ENCODE measurements at regions not wholly inside any gene's neighbourhood (a gene's known extent, or its start where the extent isn't known, plus 50 kb on each side); places are given as distances from the start of the nearest gene placed in this dataset.
"Not testable (repeated sequence)": the region's sequence is repeated elsewhere in the genome, so short reads cannot be mapped to it uniquely, and the experiment has no call there.

- DNase-seq (ENCODE audit: low read depth): no peak
These were observed 1083.2 kb downstream of the SOCS6 start for GRCh38 chr18:71371951-71372605.

- no peak for DNase-seq (ENCODE audit: low read depth)
These were observed 1082.0 kb downstream of the SOCS6 start for GRCh38 chr18:71370671-71371445.

- no peak for DNase-seq (ENCODE audit: low read depth)
These were observed 1081.2 kb downstream of the SOCS6 start for GRCh38 chr18:71370095-71370494.

- DNase-seq (ENCODE audit: low read depth): no peak
These were observed 1073.3 kb downstream of the SOCS6 start for GRCh38 chr18:71362140-71362539.

DNA sequence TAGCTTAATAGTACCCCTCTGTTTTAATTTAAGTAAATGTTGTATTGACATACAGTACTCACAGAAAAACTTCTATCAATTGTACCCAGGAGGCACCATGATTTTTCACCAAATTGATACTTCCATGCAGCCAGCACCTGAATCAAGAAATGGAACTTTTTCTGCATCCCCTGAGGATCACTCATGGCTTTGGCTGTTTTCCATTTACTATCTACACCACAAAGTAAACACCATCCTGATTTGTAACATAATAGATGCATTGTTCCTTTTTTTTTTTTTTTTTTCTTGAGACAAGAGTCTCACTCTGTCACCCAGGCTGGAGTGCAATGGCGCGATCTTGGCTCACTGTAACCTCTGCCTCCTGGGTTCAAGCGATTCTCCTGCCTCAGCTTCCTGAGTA, 1066.8 kb downstream of the SOCS6 start:
- DNase-seq (ENCODE audit: low read depth): not testable (repeated sequence)

DNA sequence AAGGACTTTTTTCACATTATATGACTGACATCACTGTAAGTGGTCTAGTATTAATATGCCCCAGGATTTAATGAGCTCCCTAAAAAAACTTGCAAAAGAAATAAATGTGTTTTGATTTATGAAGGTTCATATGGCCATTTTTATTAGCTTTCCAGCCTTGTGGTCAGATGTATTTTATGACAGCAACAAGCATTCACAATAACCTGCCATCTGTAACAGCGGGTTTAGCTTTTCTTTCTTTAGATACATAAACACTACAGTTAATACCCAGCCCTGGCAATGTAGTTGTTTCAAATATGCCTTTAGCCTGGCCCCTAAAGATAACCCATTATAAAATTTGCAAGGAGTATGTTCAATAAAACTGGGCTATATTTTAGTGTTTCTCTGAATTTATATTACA, 1063.8 kb downstream of the SOCS6 start:
- no peak for DNase-seq (ENCODE audit: low read depth)

- DNase-seq (ENCODE audit: low read depth): no peak
These were observed 1047.8 kb downstream of the SOCS6 start for GRCh38 chr18:71336576-71337210.

GRCh38 chr18:71329563-71329962, 1040.7 kb downstream of the SOCS6 start:
- no peak for DNase-seq (ENCODE audit: low read depth)

- no peak for DNase-seq (ENCODE audit: low read depth)
These were observed 1040.3 kb downstream of the SOCS6 start for GRCh38 chr18:71329114-71329513.

DNA sequence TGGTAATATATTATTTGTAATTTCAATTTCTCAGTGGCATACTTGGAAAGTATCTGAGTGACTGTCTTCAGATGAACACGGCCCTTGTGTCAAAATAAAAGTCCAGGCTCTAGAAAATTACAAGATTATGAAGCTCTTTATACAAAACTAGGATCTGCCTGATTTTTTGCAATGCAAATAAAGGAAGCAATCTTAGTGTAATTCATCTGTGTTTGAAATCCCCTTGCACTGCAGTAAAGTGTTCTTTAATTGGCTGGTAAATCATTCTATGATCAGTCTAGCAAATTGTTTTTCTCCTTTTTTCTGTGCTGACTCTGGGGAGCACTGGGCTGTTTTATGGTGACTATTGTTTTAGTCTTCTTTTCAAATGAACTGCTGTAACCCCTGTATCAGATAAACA, 1039.0 kb downstream of the SOCS6 start:
- no peak for DNase-seq (ENCODE audit: low read depth)

DNA sequence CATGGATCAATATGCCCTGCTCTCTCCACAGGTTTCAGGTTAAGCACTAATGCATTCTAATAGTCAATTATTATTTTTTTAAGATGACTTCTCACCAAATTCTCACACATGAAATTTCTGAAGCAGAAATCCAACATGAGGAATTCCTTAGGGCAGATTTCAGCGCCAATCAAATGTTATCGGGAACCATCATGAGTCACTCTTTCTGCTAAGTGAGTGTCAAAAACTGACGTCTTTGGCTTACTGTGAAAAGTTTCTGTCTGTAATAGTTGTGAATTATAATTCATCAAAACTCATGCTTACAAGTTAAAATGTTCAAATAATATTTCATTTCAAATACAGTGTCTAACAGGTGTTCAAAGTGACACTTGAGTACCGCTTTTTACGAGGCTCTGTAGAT, 1038.6 kb downstream of the SOCS6 start:
- no peak for DNase-seq (ENCODE audit: low read depth)

DNA sequence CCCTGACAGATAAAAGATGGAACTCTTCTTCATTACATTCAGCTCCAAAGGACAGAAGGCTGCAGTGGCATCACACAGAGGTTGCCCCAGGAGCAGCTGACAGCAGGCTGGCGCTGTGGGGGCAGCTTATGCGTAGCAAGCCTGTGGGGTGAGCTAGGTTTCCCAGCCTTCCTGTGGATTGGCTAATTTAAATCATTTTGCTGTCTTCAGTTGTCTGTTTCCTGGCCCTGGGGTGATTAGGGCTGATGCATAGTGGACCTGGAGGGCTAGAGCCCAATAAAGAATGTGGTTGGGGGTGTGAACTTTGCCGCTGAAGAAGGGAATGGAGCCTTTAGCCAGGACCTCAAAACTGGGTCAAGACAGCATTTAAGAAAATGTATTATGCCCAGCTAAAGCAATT, 1038.0 kb downstream of the SOCS6 start:
- DNase-seq (ENCODE audit: low read depth): no peak

- no peak for DNase-seq (ENCODE audit: low read depth)
These were observed 1035.5 kb downstream of the SOCS6 start for GRCh38 chr18:71324356-71324755.

DNA sequence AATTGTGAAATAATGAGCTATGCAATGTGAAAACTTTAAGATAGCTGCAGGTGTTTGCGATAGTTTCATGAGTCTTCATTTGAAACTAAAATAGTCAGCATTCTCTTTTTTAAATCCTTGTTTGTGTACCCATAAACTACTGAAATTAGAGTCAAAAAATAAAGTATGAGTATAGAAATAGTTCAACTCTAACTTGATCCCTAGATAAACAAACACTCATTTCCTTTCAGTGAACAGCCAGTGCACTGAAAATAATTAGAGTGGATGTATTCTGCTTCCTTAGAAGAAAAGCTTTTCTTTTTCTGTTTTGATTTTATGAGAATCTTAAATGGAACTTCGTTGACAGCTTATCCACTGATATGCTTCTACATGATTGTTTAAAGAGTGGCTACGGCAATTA, 1033.4 kb downstream of the SOCS6 start:
- DNase-seq (ENCODE audit: low read depth): no peak

DNA sequence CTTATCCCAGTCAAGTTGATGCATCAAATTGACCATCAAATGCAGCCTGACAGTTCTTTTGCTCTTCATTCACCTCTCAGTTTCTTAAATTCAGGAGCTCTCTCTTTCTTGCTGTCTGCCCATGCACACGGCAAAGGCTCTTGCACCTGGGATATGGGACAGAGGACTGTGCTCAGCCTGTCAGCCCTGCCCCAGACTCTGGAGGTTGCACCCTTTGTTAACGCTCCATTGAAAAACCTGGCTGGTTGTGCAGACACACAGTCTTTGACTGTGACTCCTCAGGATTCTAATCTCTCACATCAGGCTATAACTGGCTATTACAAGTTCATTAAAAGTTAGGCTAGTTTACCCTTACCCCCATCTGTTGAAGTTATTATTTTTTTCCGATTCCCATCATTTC, 1032.5 kb downstream of the SOCS6 start:
- DNase-seq (ENCODE audit: low read depth): no peak

DNA sequence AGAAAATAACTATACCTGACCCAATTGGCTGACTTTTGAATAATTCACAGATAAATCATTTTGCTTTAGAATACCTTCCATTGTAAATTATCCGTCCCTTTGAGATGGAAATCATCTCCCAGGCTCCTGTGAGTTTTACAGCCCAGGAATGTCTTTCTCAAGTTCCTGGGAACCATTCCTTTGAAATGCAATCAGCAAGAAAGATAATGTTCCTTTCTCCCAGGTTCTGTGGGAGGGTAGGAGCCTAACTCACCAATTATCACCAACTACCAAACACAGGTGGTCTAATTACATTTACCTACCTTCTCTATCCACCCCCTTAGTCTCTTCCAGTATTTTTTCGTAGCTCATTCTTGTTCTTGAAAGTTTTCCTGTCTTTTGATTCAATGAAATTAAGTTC, 1016.0 kb downstream of the SOCS6 start:
- no peak for DNase-seq (ENCODE audit: low read depth)

GRCh38 chr18:71303743-71304142, 1014.9 kb downstream of the SOCS6 start:
- not testable (repeated sequence) for DNase-seq (ENCODE audit: low read depth)

DNA sequence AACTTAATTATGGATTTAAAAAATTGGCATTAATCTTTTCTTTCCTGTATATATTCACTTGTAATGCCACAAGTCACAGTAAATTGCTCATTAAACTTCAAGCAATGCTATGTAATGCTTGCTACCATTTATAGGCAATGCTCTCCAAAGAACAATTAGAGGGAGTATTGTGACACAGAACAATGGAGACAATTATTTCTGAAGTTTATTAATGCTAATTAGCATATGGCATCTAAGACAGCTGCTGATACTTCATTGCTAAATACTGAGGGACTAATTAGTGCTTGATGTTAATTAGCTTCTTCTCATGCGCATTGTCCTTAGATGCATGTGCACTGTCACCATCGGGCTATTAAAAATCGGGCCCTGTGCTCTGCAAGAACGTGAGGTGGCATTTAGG, 1012.8 kb downstream of the SOCS6 start:
- no peak for DNase-seq (ENCODE audit: low read depth)

DNA sequence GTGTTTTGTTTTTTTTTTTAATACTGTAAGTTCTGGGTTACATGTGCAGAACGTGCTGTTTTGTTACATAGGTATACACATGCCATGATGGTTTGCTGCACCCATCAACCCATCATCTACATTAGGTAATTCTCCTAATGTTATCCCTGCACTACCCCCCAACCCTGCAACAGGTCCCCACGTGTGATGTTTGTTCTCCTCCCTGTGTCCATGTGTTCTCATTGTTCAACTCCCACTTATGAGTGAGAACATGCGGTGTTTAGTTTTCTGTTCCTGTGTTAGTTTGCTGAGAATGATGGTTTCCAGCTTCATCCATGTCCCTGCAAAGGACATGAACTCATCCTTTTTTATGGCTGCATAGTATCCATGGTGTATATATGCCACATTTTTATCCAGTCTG, 1005.4 kb downstream of the SOCS6 start:
- DNase-seq (ENCODE audit: low read depth): not testable (repeated sequence)

GRCh38 chr18:71293322-71293721, 1004.5 kb downstream of the SOCS6 start:
- no peak for DNase-seq (ENCODE audit: low read depth)

- DNase-seq (ENCODE audit: low read depth): no peak
These were observed 998.4 kb downstream of the SOCS6 start for GRCh38 chr18:71287268-71287667.

- DNase-seq (ENCODE audit: low read depth): no peak
These were observed 963.6 kb downstream of the SOCS6 start for GRCh38 chr18:71252351-71252865.

GRCh38 chr18:71250191-71250590, 961.3 kb downstream of the SOCS6 start:
- no peak for DNase-seq (ENCODE audit: low read depth)
